HK-2 (cell line): ENCODE measurements at regions not wholly inside any gene's neighbourhood (a gene's known extent, or its start where the extent isn't known, plus 50 kb on each side); places are given as distances from the start of the nearest gene placed in this dataset.

Experiments
- DNase-seq: peaks from one replicate; pipeline ENCODE4 v3.0.0-alpha.2; 2018; ENCODE audit not compliant: unreplicated experiment

DNA sequence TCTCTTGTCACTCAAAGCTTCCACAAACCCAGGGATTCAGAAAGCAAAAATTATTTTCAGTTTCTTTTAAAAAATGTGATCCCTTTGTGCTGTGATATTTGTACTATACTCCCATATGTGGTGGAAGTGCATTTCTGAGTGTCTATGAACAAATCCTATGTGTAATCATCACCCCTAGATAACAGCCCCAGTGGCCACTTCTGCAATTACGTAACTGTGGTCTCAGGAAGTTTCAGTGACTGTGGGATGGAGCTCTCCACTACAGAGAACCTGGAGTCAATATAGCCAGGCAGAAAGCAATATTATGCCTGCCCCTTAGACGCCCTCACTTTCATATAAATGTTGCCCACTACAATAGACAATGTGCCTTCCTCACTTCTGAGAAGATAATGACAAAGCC lies 1101.7 kb upstream of the GHITM start:
- DNase-seq: no peak

DNA sequence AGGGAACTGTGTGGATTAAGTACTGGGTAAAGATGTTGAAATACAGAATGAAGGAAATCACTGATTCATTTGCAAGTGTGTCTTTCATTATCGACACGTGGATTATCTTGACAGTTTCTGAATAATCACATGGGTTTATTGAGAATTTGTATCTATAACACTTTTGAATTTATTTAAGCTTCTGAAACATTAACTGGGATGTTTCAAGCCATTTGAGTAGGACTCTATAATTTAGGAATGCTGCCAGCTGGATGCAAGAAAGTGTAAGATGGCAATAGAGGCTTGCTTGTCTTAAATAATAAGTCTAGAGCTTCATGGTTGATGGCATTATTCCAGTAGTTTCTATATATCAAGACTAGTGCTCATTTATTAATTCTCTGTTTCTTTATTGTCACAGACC lies 1100.7 kb upstream of the GHITM start:
- no peak for DNase-seq

DNA sequence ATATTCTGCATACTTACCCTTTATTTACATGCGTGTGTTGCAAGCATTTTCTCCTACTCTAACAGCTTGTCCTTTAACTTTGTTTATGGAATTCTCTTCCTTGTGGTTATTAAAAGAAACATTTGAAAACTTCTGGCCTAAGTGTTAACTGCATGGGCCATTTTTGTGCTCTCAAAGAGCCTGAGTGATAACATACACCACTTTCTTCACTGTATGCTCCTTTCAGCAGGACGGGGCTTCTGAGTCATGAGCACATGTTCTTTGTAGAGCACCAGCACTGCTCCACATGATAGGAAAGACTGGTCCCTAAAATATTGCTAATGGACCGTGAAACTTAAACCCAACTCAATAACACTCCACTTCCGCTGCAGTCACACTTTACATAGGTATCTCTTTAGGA lies 1093.6 kb upstream of the GHITM start:
- DNase-seq: no peak

DNA sequence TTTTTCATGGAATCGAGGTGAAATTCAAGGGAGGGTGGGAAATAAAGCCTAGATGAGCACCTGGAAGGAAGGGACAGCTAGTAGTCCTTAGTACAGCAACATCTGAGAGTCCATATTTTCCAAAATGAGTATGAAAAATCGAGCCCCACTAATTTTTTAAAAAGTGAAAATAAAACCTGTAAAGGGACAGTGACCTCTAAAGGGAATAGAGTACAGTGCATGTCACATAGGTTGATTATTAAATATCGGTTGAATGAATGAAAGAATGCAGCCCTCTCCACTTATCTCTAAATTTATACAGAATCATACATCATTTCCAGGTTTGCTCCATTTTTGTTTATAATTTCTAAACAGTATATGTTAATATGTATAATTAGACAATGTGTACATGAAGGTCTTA lies 1088.5 kb upstream of the GHITM start:
- no peak for DNase-seq

DNA sequence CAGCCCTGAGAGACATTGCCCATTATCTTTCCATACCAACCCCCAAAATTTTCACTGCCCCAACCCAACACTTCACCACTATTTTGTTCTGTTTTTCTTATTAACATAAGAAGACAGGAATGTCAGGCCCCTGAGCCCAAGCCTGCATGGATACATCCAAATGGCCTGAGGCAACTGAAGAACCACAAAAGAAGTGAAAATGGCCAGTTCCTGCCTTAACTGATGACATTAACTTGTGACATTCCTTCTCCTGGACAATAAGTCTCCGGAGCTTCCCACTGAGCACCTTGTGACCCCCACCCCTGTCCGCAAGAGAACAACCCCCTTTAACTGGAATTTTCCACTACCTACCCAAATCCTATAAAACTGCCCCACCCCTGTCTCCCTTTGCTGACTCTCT lies 1076.4 kb upstream of the GHITM start:
- DNase-seq: no peak

DNA sequence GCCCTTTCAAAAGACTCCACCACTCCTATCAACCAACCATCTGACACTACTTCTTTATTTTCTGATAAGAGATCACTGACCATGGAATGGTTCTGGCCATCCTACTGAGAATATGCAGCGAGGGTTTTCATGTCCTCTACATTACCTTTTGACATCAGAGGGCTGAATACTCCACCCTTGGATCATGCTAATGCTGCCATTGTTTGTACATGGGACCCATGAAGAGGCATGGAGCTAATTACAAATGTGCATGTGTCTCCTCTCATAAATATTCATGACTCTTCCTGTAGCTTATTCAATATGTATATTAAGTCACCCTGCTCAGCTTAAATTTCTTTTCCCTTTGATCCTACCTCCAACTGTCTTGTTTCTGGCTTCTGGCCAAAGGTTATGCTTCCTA lies 1065.8 kb upstream of the GHITM start:
- no peak for DNase-seq

DNA sequence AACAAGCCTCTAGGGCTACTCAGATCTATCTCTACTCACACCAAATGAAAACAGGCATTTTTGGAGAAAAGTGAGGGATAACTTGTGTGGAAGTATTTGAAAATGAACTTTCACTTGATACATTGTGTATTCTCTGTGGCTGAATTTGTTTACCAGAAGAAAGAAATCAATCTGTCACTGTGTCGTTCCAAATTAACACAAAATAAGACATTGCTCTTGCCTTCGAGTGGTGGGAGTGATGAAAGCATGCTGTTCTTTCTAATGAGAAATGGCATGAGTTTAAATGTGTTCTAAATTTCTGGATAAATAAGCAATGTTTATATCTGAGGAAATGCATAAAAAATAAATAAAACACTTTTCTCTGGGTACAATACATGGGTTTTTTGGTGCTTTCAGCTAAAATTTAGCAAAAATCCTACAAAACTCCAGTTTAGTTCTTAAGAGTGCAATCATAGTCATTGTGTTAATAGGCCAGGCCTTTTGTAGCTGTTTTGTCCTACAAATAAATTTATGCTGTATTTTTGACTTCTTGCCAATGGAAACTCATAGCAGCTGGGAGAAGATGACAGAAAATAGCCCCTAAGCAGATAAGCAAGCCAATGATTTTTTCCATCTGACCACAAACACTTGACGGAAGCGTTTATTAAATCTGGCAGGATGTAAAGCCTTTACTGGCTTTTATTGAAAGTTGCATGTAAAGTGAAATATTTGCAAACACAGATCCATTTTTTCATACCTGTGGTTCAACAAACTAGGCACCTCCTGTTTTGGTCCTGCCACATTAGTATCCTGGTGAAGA lies 1064.1 kb upstream of the GHITM start:
- no peak for DNase-seq

DNA sequence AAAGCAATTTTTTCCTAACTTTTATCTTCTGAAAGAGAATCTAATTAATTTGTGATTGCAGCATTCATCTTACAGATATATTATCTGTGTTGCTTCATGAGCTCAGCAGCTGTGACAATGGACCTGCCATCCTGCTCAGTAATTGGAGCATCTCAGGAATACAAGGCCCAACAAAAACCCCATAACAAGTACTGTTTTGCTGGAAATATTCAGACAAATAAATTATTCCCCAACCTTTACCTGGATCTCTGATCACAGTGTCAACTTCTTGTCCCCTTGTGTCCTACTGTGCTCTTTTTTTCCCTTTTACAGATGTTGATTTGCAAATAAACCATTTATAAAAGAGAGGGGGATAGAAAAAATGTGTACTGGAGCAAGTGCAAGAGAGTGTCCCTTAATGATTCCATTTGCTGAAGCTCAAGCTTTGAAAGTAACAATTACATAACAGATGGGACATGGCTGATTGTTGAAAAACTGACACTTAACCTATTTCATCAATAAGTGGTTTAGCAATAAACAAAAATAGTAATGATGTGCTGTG lies 1063.4 kb upstream of the GHITM start:
- no peak for DNase-seq

DNA sequence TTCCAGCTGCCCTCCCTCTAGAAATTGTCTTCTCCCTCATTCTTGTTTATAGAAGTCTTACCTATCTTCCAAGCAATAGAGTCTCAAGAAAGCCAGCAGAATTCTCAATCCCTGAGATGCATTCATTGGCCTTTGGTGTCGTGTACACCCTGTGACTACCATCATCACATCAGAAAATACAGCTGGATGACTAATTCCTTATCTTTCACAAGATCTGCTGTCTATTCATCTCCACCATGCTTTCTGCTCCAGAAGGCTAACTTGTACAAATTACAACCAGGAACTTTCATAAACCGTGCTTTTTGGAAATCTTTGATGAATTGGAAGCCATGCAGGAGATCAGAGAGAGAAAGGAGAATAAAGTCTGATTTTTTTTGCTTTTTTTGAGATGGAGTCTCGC lies 1062.9 kb upstream of the GHITM start:
- no peak for DNase-seq

DNA sequence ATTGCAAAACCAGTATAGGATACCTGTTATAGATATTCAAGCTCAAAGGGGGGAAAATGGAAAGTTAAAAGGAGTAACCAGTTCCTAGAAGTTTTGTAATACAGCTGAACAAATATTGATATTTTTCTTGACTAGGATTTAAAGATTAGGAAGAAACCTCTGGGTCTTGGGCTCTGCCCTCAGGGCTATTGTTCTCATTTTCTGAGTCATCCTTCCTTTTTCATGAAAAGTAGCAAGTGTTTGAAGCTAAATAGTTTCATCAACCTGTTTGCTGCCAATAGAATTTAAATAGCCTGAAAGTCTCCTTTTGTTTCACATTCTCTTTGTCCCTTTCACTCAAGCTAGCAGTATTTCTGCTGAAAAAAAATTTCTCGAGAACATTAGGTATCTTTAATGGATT lies 1061.1 kb upstream of the GHITM start:
- no peak for DNase-seq

DNA sequence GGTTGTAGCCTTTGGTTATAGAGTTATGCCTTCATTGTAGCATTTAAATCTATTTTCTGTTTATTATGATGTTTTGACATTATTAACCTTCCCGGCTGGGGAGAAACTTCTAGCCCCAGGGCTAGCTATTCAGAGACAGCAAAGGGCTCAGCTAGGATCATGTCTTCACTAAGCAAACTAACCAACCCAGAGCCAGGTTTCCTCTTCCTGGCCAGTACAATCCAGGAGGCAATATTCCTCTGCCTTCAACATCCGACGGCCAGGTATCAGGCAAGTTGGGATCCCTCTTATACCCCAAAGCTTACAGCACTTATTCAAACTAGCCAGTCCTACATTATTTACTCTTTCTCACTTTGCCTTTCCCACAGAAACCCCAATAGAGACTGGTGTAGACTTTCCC lies 1060.7 kb upstream of the GHITM start:
- DNase-seq: no peak

DNA sequence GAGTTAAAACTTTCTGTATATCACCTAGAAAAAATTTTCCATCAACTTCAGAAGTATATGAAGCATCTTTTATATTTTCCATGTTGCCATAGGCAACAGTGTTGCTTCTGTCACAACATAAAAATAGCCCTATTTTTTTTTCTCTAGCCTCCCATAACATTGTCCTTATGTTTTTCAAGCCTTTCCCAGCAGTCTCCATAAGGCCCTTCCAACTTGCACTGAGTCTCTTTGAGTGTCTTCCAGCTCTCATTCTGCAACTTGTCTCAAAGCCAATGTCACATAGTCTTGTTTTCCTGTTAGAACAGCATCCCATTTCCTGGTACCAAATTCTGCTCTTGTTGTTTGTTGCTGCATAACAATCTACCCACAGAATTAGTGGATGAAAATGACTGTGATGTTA lies 1055.5 kb upstream of the GHITM start:
- no peak for DNase-seq

DNA sequence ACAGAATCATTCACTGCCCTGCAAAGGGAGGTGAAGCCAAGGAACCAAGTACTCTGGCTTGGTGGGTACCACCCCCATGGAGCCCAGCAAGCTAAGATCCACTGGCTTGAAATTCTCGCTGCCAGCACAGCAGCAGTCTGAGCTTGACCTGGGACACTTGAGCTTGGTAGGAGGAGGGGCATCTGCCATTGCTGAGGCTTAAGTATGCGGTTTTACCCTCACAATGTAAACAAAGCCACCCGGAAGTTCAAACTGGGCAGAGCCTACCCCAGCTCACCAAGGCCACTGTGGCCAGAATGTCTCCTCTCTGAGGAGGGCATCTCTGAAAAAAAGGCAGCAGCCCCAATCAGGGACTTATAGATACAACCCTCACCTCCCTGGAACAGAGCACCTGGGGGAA lies 1050.0 kb upstream of the GHITM start:
- no peak for DNase-seq

DNA sequence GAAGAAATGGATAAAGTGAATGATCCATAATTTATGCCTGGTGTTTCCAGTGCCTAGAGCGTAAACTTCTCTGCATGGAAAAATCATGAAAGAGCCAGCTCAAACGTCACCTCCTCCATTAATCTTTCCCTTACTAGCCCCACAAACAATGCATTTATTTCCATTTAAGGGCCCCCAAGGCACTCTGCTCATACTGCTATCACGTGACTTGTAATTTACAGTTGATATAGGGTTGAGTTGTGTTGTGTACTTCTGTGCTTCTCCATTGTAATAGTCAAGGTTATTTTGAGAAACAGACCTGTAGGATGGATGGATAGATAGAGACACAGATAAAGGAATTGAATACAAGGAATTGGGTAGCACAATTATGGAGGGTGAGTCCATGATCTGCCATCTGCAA lies 1034.7 kb upstream of the GHITM start:
- no peak for DNase-seq

DNA sequence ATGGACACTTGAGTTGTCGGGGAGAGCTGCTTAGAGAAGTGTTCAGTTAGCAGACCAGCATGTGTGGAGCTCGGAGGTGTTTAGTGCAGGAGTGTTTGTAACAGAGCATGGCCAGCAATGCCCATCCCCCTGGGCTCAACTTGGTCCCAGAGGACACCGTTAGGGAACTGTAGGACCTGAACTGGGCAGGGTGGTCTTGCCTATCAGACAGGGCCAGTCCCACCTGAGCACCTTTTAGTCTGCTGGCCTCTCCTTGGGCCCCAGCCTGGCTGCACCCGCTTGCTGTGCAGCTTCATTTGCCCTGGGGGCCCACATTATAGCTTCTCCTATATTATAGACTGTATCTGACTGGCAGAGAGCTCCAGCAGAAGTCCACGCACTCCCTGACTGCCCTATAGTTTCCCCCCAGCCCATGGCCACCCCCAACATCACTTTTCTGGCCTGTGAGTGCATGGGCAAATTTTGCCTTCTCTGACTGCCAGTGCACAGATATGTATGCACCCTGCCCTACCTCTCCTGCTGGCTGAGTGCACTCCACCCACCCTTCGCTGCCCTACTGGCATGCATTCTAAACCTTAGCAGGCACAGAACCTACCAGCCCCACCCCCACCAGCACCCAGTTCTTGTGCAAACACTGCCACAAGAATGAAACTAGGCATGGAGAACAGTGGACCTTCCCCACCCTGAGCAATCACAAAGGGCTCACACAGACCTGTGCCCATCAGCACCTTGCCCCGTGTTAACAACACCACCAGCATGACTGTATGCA lies 1030.6 kb upstream of the GHITM start:
- DNase-seq: no peak

DNA sequence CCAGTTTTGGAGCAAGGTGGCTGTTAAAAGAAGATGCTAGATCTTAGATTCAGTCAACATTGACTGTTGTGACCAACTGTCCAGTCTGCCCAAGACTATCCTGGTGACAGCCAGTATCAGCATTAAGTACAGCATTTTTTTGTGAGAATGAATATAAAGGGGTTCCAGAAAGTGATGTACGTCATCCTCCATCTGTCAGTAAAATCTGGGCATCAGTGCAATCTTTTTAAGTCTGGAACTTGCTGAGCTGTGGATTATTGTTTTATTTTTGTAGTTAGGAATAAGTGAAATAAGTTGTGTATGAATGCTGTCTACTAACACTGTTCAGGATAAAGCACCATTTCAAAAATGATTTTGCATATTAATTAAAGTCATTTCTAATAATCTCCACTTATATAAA lies 1020.0 kb upstream of the GHITM start:
- DNase-seq: no peak

DNA sequence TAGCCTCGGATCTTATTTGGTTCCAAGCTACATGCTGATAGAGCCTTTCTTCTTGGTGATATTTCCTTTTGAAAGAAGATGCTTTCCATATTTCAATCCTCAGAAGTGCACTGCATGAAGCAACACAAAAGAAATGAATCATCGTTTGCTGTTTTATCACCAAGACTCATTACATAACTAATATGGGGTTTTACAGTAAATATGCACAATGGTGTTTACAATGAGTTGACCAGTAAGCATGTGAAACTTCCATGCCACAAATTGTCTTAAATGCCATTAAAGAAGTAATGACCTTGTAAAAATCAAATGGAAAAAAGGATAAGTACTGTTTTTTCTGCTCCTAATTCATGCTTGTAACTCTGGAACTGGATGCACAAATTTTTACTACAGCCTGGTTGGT lies 1017.0 kb upstream of the GHITM start:
- DNase-seq: no peak

DNA sequence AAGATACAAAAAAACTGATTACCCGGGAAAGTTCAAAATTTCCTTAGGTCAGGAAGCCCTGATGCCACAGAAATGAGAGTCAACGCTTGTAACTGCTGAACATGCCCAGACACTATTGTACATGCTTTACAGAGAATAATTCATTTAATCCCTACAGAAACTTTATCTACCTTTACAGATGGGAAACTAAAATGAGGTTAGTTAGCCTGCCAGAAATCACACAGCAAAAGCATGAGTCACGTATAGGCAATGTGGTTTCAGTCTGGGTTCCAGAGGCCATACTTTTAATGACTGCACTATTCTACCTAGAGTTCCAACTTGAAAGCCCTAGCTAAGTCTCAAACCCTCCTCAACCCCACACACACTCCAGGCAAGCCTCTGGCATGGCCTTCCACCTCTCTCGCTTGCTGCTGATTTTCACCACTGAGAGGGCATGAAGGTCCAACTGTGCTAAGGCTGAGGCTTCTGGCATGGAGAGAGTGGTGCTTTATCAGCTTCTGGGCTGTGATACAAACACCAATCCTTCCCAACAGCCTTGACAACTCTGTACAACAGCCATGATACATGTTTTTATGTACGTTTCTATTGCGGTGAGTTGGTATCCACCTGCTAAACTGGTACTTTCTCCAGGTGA lies 1011.2 kb upstream of the GHITM start:
- DNase-seq: no peak

DNA sequence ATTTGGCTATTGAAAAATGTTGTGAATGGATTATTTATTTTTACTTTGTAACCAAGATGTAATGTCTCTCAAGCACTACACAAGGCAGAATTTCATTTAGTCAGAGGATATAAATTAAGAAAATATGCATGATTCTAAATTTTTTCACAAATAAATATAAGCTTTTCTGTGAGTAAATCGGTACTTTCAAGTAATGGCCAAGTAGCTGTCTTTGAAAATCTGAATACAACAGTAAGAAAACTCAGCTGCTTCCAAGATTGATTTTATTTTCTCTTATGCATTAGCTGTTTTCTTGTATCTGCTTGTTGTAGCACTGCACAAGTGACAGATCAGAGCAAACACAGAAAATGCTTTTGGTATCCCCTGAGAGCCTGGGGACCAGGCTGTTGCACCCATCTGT lies 998.5 kb upstream of the GHITM start:
- DNase-seq: no peak

DNA sequence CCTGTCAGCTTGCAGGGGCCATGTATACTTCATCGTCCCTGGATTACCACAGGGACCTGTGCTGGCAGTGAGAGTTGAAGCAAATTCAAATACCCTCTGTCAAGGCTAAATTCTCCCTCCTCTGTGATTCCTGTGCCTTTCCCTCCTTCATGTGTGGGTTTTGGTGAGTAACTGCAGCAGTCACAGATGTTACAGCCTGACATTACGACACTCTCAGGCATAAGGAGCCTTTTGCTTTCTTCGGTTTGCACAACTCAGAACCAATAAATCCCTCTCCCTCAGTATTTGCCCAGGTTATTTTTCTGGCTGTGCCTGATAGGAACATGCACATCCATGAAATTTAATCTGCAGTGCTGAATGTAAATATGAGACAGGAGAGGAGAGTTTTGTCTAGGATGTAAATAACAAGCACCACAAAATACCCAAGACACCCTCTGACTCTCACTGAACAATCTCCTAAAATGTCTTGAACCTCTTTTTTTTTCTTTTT lies 997.2 kb upstream of the GHITM start:
- DNase-seq: no peak

DNA sequence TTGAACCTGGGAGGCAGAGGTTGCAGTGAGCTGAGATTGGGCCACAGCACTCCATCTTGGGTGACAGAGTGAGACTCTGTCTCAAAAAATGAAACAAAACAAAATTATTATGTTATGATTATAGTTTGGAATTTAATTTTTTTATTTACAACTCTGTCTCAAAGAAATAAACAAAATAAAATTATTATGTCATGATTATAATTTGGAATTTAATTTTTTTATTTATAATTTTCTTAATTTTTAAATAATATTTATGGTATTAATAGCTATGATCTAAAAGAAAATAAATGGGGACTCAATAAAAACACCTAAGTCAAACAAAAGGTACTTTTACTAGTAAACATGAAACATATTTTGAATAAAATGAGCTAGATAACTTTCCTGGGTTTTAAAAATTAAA lies 994.8 kb upstream of the GHITM start:
- DNase-seq: no peak

DNA sequence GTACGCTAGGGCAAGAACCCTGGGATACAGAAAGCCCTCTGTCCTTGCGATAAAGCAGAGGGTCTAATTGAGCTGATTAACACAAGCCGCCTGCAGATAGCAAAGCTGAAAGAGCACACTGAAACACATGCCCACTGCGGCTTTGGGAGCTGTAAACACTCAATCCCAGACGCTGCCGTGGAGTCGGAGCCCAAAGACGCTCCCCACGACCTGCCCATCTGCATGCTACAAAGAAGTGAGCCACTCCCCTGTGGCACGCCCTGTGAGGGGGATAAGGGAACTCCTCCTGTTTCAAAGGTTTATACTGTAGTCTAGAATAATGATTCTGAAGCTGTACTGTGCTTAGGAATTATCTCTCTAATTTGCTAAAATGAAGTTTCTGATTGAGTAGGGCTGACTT lies 985.6 kb upstream of the GHITM start:
- DNase-seq: no peak

DNA sequence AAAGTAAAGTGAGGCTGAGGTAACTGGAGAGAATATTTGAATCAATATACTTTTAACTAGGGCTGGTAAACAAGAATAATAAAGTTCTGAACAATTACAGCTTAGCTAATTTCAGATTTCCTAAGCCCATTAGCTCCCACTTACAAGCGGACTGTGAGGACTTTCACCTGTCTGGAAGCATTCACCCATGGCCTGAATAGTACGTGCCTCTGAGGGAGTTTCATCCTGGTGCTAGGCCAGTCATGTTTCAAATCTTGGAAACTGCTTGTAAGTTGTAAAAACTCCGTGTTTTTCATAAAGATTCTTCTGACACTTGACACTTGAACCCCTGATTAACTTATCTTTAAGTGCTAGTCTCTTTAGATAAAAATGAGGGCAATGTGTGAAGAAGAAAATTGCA lies 975.2 kb upstream of the GHITM start:
- no peak for DNase-seq
